ENCODE measurements at regions not wholly inside any gene's neighbourhood (a gene's known extent, or its start where the extent isn't known, plus 50 kb on each side); places are given as distances from the start of the nearest gene placed in this dataset.

- Histone ChIP-seq H3K4me3 (ENCODE audit: low read depth in 1 of 3, low read length in 3 of 3) (no peak overlapping the region), H3K27me3 (ENCODE audit: control insufficient read depth in 4 of 4, insufficient read depth in 4 of 4, low read length in 3 of 4) (no peaks in the 10 kb centered on the region), H3K9ac (ENCODE audit: low read depth in 1 of 2, low read length in 2 of 2) (no peak overlapping the region), H3K9me3 (ENCODE audit: control insufficient read depth in 4 of 4, low read length in 3 of 4) (no peaks in the 10 kb centered on the region), H3K36me3 (ENCODE audit: control insufficient read depth in 4 of 4, insufficient read depth in 3 of 4, low read depth in 1 of 4, low read length in 3 of 4) (no peaks in the 10 kb centered on the region), H3K4me1 (ENCODE audit: control insufficient read depth in 4 of 4, insufficient read depth in 4 of 4, low read length in 3 of 4) (no peaks in the 10 kb centered on the region), H3K27ac (ENCODE audit: low read depth in 1 of 2, low read length in 2 of 2) (no peak overlapping the region)
- TF ChIP-seq ZBTB33 (IDR thresholded peaks at IDR 0.05) (no peak), EGR1 (IDR thresholded peaks at IDR 0.05; ENCODE audit: low read depth in 2 of 2) (no peak), GABPA (IDR thresholded peaks at IDR 0.05 in 1 of 2, conservative IDR thresholded peaks at IDR 0.05 in 1 of 2) (no peak), SP1 (IDR thresholded peaks at IDR 0.05) (no peak), REST (IDR thresholded peaks at IDR 0.05) (no peak), NR2F2 (IDR thresholded peaks at IDR 0.05) (no peak), RXRA (IDR thresholded peaks at IDR 0.05) (no peak)
- 46% methylated on average over 6 of the region's 6 CpGs for WGBS
- no peak for DNase-seq (ENCODE audit: low spot score)
Measured at GRCh38 chr11:69211540-69211919, 55.8 kb downstream of the SMIM38 start.

GRCh38 chr11:69211920-69212797, 56.4 kb downstream of the SMIM38 start:
- Histone ChIP-seq H3K36me3 (ENCODE audit: control insufficient read depth in 4 of 4, insufficient read depth in 3 of 4, low read depth in 1 of 4, low read length in 3 of 4) (no peaks in the 10 kb centered on the region), H3K9ac (ENCODE audit: low read depth in 1 of 2, low read length in 2 of 2) (no peak overlapping the region), H3K4me1 (ENCODE audit: control insufficient read depth in 4 of 4, insufficient read depth in 4 of 4, low read length in 3 of 4) (no peaks in the 10 kb centered on the region), H3K27ac (ENCODE audit: low read depth in 1 of 2, low read length in 2 of 2) (no peak overlapping the region), H3K27me3 (ENCODE audit: control insufficient read depth in 4 of 4, insufficient read depth in 4 of 4, low read length in 3 of 4) (no peaks in the 10 kb centered on the region), H3K4me3 (ENCODE audit: low read depth in 1 of 3, low read length in 3 of 3) (no peak overlapping the region), H3K9me3 (ENCODE audit: control insufficient read depth in 4 of 4, low read length in 3 of 4) (no peaks in the 10 kb centered on the region)
- TF ChIP-seq REST (IDR thresholded peaks at IDR 0.05) (no peak), SP1 (IDR thresholded peaks at IDR 0.05) (no peak)
- WGBS, result 47% methylated on average over 21 of the region's 21 CpGs
- no peak for DNase-seq (ENCODE audit: low spot score)
